Lung (tissue), 11 donors: ENCODE measurements at regions not wholly inside any gene's neighbourhood (a gene's known extent, or its start where the extent isn't known, plus 50 kb on each side); places are given as distances from the start of the nearest gene placed in this dataset.

Experiments
- ATAC-seq: fragments of 200-7000 bp; cut with Tn5 transposase; one replicate; pipeline ENCODE4 v1.9.1; 2020; ENCODE audit warnings: moderate number of reproducible peaks; ENCODE audit not compliant: insufficient read depth, low FRiP score
- DNase-seq, 3 donors: peaks; one replicate each; pipeline ENCODE4 v3.0.0-alpha.2; 2013 to 2017
- H3K27ac ChIP-seq, 2 donors: one replicate each; pipeline ENCODE4 v1.5.1; 2013; ENCODE audit warnings: mild to moderate bottlenecking in 2 of 2, moderate library complexity in 2 of 2, control low read depth in 1 of 2, inconsistent platforms in 1 of 2, low read depth in 1 of 2, low read length in 1 of 2
- H3K27me3 ChIP-seq, 3 donors: one replicate each; pipeline ENCODE4 v1.5.1; 2013; ENCODE audit warnings: low read length in 2 of 3; ENCODE audit not compliant: control insufficient read depth in 3 of 3, insufficient read depth in 3 of 3
- H3K36me3 ChIP-seq, 4 donors: one replicate each; pipeline ENCODE4 v1.5.1; 2013; ENCODE audit warnings: low read length in 4 of 4, mild to moderate bottlenecking in 1 of 4, moderate library complexity in 1 of 4; ENCODE audit not compliant: control insufficient read depth in 4 of 4, insufficient read depth in 4 of 4
- H3K4me1 ChIP-seq, 5 donors: one replicate each; pipeline ENCODE4 v1.5.1; 2013; ENCODE audit warnings: low read length in 5 of 5, mild to moderate bottlenecking in 2 of 5, moderate library complexity in 1 of 5; ENCODE audit not compliant: control insufficient read depth in 5 of 5, insufficient read depth in 5 of 5
- H3K4me3 ChIP-seq: one replicate; pipeline ENCODE4 v1.5.1; 2013; ENCODE audit warnings: mild to moderate bottlenecking, control low read depth, moderate library complexity
- H3K9ac ChIP-seq, 2 donors: one replicate each; pipeline ENCODE4 v1.5.1; 2013; ENCODE audit warnings: low read length in 2 of 2, control low read depth in 1 of 2; ENCODE audit not compliant: insufficient read depth in 1 of 2
- H3K9me3 ChIP-seq, 4 donors: one replicate each; pipeline ENCODE4 v1.5.1; 2013; ENCODE audit warnings: low read length in 3 of 4, mild to moderate bottlenecking in 1 of 4, moderate library complexity in 1 of 4; ENCODE audit not compliant: control insufficient read depth in 4 of 4, insufficient read depth in 3 of 4
- CTCF ChIP-seq: IDR thresholded peaks from 2 replicates; pipeline ENCODE4 v1.5.1; 2012; ENCODE audit warnings: mild to moderate bottlenecking; ENCODE audit errors: control extremely low read depth, extremely low read depth
- WGBS, 2 donors: extraction: QIAGEN DNeasy Blood & Tissue Kit; methylation state at CpG; one replicate each; pipeline ENCODE4 v1.1.7; 2013; 5-methylcytosine and 5-hydroxymethylcytosine counted together
- donor health status: control.
- donor health status: control.
- donor health status: Bipolar disorder and iron deficiency.
- donor health status: healthy.
- donor health status: DM: yes; HTN: yes; CAD: no.

- DNase-seq = no peak
- Histone ChIP-seq H3K36me3 (no peaks in the 10 kb centered on the region), H3K27me3 (no peaks in the 10 kb centered on the region), H3K9me3 (no peaks in the 10 kb centered on the region), H3K9ac (no peak overlapping the region), H3K4me3 (no peak overlapping the region), H3K4me1 (no peaks in the 10 kb centered on the region), H3K27ac (no peak overlapping the region)
- TF ChIP-seq CTCF = no peak
- ATAC-seq = no peak
Observed at GRCh38 chr9:21661626-21662025, 140.8 kb upstream of the MTAP start.

GRCh38 chr9:21668516-21668915 lies 133.9 kb upstream of the MTAP start:
- no peak overlapping the region for H3K4me3 ChIP-seq
- DNase-seq (no peak), ATAC-seq (no peak)
- no peak overlapping the region for H3K9ac ChIP-seq
- no peak for TF ChIP-seq CTCF
- no peaks in the 10 kb centered on the region for H3K27me3 ChIP-seq
- H3K9me3 ChIP-seq = no peaks in the 10 kb centered on the region
- H3K27ac ChIP-seq = no peak overlapping the region
- H3K4me1 ChIP-seq = no peaks in the 10 kb centered on the region
- no peaks in the 10 kb centered on the region for H3K36me3 ChIP-seq
- 64 to 77% methylated on average over 3 of the region's 3 CpGs for WGBS, 2 donors

DNA sequence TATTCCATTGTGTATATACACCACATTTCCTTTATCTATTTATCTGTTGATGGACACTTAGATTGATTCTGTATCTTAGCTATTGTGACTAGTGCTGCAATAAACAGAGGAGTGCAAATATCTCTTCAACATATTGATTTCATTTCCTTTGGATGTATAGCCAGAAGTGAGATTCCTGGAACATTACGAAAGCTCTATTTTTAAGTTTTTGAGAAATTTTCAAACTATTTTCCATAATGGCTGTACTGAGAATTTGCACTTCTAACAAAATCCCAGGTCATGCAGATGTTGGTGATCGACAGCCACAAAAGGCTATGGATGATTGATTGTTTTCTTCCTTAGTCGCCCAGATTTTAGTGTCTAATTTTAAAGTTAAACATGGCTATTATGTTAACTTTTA lies 132.7 kb upstream of the MTAP start:
- no peaks in the 10 kb centered on the region for H3K27me3 ChIP-seq
- H3K9ac ChIP-seq = no peak overlapping the region
- H3K36me3 ChIP-seq = no peaks in the 10 kb centered on the region
- H3K9me3 ChIP-seq = no peaks in the 10 kb centered on the region
- TF ChIP-seq CTCF = no peak
- DNase-seq (no peak), ATAC-seq (no peak)
- WGBS, 2 donors = 73 to 86% methylated on average over 3 of the region's 3 CpGs
- H3K27ac ChIP-seq = no peak overlapping the region
- H3K4me3 ChIP-seq = no peak overlapping the region
- H3K4me1 ChIP-seq = no peaks in the 10 kb centered on the region

DNA sequence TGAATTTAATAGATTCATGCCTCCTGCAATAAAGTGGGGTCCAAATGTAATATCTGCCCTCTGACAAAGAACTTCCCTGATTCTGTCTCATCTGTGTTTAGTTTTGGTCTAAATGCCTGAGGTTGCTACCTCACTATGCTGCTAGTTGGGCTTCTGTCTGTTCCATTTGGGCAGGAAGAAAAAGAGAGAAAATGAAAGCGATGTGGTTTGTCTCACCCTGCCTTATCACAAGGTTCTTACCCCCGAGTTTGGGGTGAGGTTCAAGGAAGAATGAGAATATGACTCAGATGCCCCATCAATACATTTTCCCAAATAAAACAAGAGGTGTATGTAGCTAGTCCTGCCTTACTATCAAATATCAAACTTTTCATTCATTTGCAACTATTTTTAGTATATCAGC lies 132.1 kb upstream of the MTAP start:
- ATAC-seq = no peak
- WGBS, 2 donors = 70 to 72% methylated on average over 2 of the region's 2 CpGs
- Histone ChIP-seq H3K4me1 (no peaks in the 10 kb centered on the region), H3K27ac (no peak overlapping the region), H3K4me3 (no peak overlapping the region), H3K9me3 (no peaks in the 10 kb centered on the region), H3K36me3 (no peaks in the 10 kb centered on the region), H3K9ac (no peak overlapping the region), H3K27me3 (no peaks in the 10 kb centered on the region)
- TF ChIP-seq CTCF = no peak
- DNase-seq = no peak
